ENCODE measurements at regions not wholly inside any gene's neighbourhood (a gene's known extent, or its start where the extent isn't known, plus 50 kb on each side); places are given as distances from the start of the nearest gene placed in this dataset.

DNA sequence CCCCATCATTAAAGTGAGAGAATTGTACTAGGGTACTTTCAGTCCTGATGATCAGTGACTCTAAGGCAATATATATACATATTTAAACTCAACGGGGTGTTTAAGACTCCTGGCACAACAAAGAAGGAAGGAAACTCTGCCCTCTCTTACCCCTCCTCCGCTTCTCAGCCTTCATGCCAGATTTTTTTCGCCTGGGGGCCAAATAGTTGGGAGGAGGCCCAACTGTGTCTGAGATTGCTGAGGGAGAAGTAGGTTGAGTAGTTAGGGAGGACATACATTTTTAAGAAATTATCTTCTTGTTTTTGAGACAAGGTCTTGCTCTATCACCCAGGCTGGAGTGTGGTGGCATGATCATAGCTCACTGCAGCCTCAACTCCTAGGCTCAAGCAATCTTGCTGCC, 127.7 kb upstream of the SHB start:
- TF ChIP-seq, protein P1, sequence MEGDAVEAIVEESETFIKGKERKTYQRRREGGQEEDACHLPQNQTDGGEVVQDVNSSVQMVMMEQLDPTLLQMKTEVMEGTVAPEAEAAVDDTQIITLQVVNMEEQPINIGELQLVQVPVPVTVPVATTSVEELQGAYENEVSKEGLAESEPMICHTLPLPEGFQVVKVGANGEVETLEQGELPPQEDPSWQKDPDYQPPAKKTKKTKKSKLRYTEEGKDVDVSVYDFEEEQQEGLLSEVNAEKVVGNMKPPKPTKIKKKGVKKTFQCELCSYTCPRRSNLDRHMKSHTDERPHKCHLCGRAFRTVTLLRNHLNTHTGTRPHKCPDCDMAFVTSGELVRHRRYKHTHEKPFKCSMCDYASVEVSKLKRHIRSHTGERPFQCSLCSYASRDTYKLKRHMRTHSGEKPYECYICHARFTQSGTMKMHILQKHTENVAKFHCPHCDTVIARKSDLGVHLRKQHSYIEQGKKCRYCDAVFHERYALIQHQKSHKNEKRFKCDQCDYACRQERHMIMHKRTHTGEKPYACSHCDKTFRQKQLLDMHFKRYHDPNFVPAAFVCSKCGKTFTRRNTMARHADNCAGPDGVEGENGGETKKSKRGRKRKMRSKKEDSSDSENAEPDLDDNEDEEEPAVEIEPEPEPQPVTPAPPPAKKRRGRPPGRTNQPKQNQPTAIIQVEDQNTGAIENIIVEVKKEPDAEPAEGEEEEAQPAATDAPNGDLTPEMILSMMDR (IDR thresholded peaks at IDR 0.05; ENCODE audit: low read depth, low read length), result no peak
- no peak for TF ChIP-seq EZH2phosphoT487 (IDR thresholded peaks at IDR 0.05; ENCODE audit: low read depth)

Data from OCI-LY3 (cell line).